ENCODE measurements at regions not wholly inside any gene's neighbourhood (a gene's known extent, or its start where the extent isn't known, plus 50 kb on each side); places are given as distances from the start of the nearest gene placed in this dataset.

GRCh38 chr16:18072161-18072560, 264.4 kb downstream of the NPIPA8 start:
- ATAC-seq: no peak
- no peak for DNase-seq
- intact Hi-C loops (cut with DNase I): no loop called here

- ATAC-seq (no peak), DNase-seq (no peak)
- intact Hi-C loops (cut with DNase I): no loop called here
Measured at GRCh38 chr16:18069683-18070082, 266.9 kb downstream of the NPIPA8 start.

- no peak for ATAC-seq
- intact Hi-C loops (cut with DNase I): no loop called here
- no peak for DNase-seq
Measured at GRCh38 chr16:18068477-18068876, 268.1 kb downstream of the NPIPA8 start.

GRCh38 chr16:18062713-18063112, 273.8 kb downstream of the NPIPA8 start:
- no peak for DNase-seq
- intact Hi-C loops (cut with DNase I): no loop called here
- ATAC-seq: no peak

- no peak for DNase-seq
- ATAC-seq: no peak
- intact Hi-C loops (cut with DNase I): no loop called here
Measured at GRCh38 chr16:18060351-18060750, 276.2 kb downstream of the NPIPA8 start.

GRCh38 chr16:18059577-18059976, 277.0 kb downstream of the NPIPA8 start:
- intact Hi-C loops (cut with DNase I): no loop called here
- no peak for ATAC-seq
- DNase-seq: no peak

GRCh38 chr16:18059089-18059488, 277.4 kb downstream of the NPIPA8 start:
- ATAC-seq (no peak), DNase-seq (no peak)
- intact Hi-C loops (cut with DNase I): no loop called here

GRCh38 chr16:18055411-18055916, 281.1 kb downstream of the NPIPA8 start:
- DNase-seq (no peak), ATAC-seq (no peak)
- intact Hi-C loops (cut with DNase I): no loop called here

- DNase-seq (no peak), ATAC-seq (no peak)
- intact Hi-C loops (cut with DNase I): no loop called here
Measured at GRCh38 chr16:18050777-18051176, 285.8 kb downstream of the NPIPA8 start.

GRCh38 chr16:18050234-18050633, 286.3 kb downstream of the NPIPA8 start:
- DNase-seq: no peak
- ATAC-seq: no peak
- intact Hi-C loops (cut with DNase I): no loop called here

GRCh38 chr16:18049547-18050133, 286.9 kb downstream of the NPIPA8 start:
- ATAC-seq (no peak), DNase-seq (no peak)
- intact Hi-C loops (cut with DNase I): no loop called here

GRCh38 chr16:18048853-18049546, 287.5 kb downstream of the NPIPA8 start:
- intact Hi-C loops (cut with DNase I): no loop called here
- DNase-seq (no peak), ATAC-seq (no peak)

GRCh38 chr16:18047761-18048160, 288.8 kb downstream of the NPIPA8 start:
- ATAC-seq: no peak
- intact Hi-C loops (cut with DNase I): no loop called here
- no peak for DNase-seq

GRCh38 chr16:18045356-18045755, 291.2 kb downstream of the NPIPA8 start:
- intact Hi-C loops (cut with DNase I): no loop called here
- DNase-seq (no peak), ATAC-seq (no peak)

- intact Hi-C loops (cut with DNase I): no loop called here
- DNase-seq: no peak
- no peak for ATAC-seq
Measured at GRCh38 chr16:18041864-18042834, 294.4 kb downstream of the NPIPA8 start.

- DNase-seq: no peak
- no peak for ATAC-seq
- intact Hi-C loops (cut with DNase I): no loop called here
Measured at GRCh38 chr16:18039931-18040330, 296.6 kb downstream of the NPIPA8 start.

GRCh38 chr16:18037051-18037450, 299.5 kb downstream of the NPIPA8 start:
- intact Hi-C loops (cut with DNase I): no loop called here
- ATAC-seq (no peak), DNase-seq (no peak)

GRCh38 chr16:18024611-18025010, 311.9 kb downstream of the NPIPA8 start:
- intact Hi-C loops (cut with DNase I): no loop called here
- no peak for DNase-seq
- ATAC-seq: no peak

- DNase-seq (no peak), ATAC-seq (no peak)
- intact Hi-C loops (cut with DNase I): no loop called here
Measured at GRCh38 chr16:18018376-18018775, 318.2 kb downstream of the NPIPA8 start.

GRCh38 chr16:18013863-18014262, 322.7 kb downstream of the NPIPA8 start:
- no peak for ATAC-seq
- intact Hi-C loops (cut with DNase I): no loop called here
- DNase-seq: no peak

Data from left cardiac atrium (tissue), 4 donors.